Mucosa of rectum (tissue), 2 donors: ENCODE measurements at regions not wholly inside any gene's neighbourhood (a gene's known extent, or its start where the extent isn't known, plus 50 kb on each side); places are given as distances from the start of the nearest gene placed in this dataset.

Source experiments
- H3K27ac ChIP-seq, 2 donors: one replicate each; pipeline ENCODE4 v1.7.0; 2013; ENCODE audit warnings: inconsistent platforms in 2 of 2, low read depth in 2 of 2, low read length in 2 of 2
- H3K27me3 ChIP-seq, 2 donors: one replicate each; pipeline ENCODE4 v1.7.0; 2013; ENCODE audit warnings: low read length in 2 of 2; ENCODE audit not compliant: control insufficient read depth in 2 of 2, insufficient read depth in 2 of 2
- H3K36me3 ChIP-seq, 2 donors: one replicate each; pipeline ENCODE4 v1.7.0; 2013; ENCODE audit warnings: low read length in 2 of 2; ENCODE audit not compliant: control insufficient read depth in 2 of 2, insufficient read depth in 2 of 2
- H3K4me1 ChIP-seq, 2 donors: one replicate each; pipeline ENCODE4 v1.7.0; 2013; ENCODE audit warnings: low read length in 2 of 2, mild to moderate bottlenecking in 1 of 2; ENCODE audit not compliant: control insufficient read depth in 2 of 2, insufficient read depth in 2 of 2
- H3K4me3 ChIP-seq, 2 donors: one replicate each; pipeline ENCODE4 v1.7.0; 2013; ENCODE audit warnings: low read length in 2 of 2
- H3K9ac ChIP-seq, 2 donors: one replicate each; pipeline ENCODE4 v1.7.0; 2013; ENCODE audit warnings: low read length in 2 of 2, low read depth in 1 of 2, mild to moderate bottlenecking in 1 of 2
- H3K9me3 ChIP-seq, 2 donors: one replicate each; pipeline ENCODE4 v1.7.0; 2013; ENCODE audit warnings: low read length in 2 of 2; ENCODE audit not compliant: control insufficient read depth in 2 of 2
- donor health status: healthy.
- donor health status: Normal muscosa, but diverticular disease.

GRCh38 chr7:68642727-68643126 is 955.5 kb upstream of the AUTS2 start:
- Histone ChIP-seq H3K27ac (no peak overlapping the region), H3K27me3 (no peaks in the 10 kb centered on the region), H3K4me3 (no peak overlapping the region), H3K36me3 (no peaks in the 10 kb centered on the region), H3K9ac (no peak overlapping the region), H3K9me3 (no peaks in the 10 kb centered on the region), H3K4me1 (no peaks in the 10 kb centered on the region)

- no peaks in the 10 kb centered on the region for H3K9me3 ChIP-seq
- H3K27me3 ChIP-seq: peaks cover 0 to 2% of the 10 kb centered on the region in 2 donors
- H3K27ac ChIP-seq: no peak overlapping the region
- peaks cover 0 to 6% of the 10 kb centered on the region in 2 donors for H3K4me1 ChIP-seq
- H3K36me3 ChIP-seq: no peaks in the 10 kb centered on the region
- H3K9ac ChIP-seq: no peak overlapping the region
- no peak overlapping the region for H3K4me3 ChIP-seq
Measured at GRCh38 chr7:68663392-68663791, 934.9 kb upstream of the AUTS2 start.

- Histone ChIP-seq H3K36me3 (no peaks in the 10 kb centered on the region), H3K9ac (no peak overlapping the region), H3K4me1 (peaks cover 0 to 5% of the 10 kb centered on the region in 2 donors), H3K27ac (no peak overlapping the region), H3K9me3 (peaks cover 0 to 2% of the 10 kb centered on the region in 2 donors), H3K27me3 (peaks cover 0 to 2% of the 10 kb centered on the region in 2 donors), H3K4me3 (no peak overlapping the region)
Measured at GRCh38 chr7:68671046-68671445, 927.2 kb upstream of the AUTS2 start.

- Histone ChIP-seq H3K4me3 (no peak overlapping the region), H3K9ac (no peak overlapping the region), H3K27me3 (peaks cover 0 to 2% of the 10 kb centered on the region in 2 donors), H3K4me1 (no peaks in the 10 kb centered on the region), H3K27ac (no peak overlapping the region), H3K9me3 (peaks cover 0 to 2% of the 10 kb centered on the region in 2 donors), H3K36me3 (no peaks in the 10 kb centered on the region)
Measured at GRCh38 chr7:68671671-68672070, 926.6 kb upstream of the AUTS2 start.

- H3K9ac ChIP-seq: no peak overlapping the region
- H3K36me3 ChIP-seq: no peaks in the 10 kb centered on the region
- H3K4me1 ChIP-seq: no peaks in the 10 kb centered on the region
- no peak overlapping the region for H3K27ac ChIP-seq
- H3K9me3 ChIP-seq: peaks cover 0 to 2% of the 10 kb centered on the region in 2 donors
- H3K4me3 ChIP-seq: no peak overlapping the region
- H3K27me3 ChIP-seq: no peaks in the 10 kb centered on the region
Measured at GRCh38 chr7:68674826-68675225, 923.4 kb upstream of the AUTS2 start.

- no peak overlapping the region for H3K9ac ChIP-seq
- no peak overlapping the region for H3K4me3 ChIP-seq
- H3K27ac ChIP-seq: no peak overlapping the region
- no peaks in the 10 kb centered on the region for H3K36me3 ChIP-seq
- no peaks in the 10 kb centered on the region for H3K27me3 ChIP-seq
- H3K9me3 ChIP-seq: peaks cover 0 to 2% of the 10 kb centered on the region in 2 donors
- H3K4me1 ChIP-seq: no peaks in the 10 kb centered on the region
Measured at GRCh38 chr7:68676813-68677535, 921.3 kb upstream of the AUTS2 start.

GRCh38 chr7:68678196-68678595 is 920.1 kb upstream of the AUTS2 start:
- H3K36me3 ChIP-seq: no peaks in the 10 kb centered on the region
- H3K9me3 ChIP-seq: peaks cover 0 to 2% of the 10 kb centered on the region in 2 donors
- no peak overlapping the region for H3K4me3 ChIP-seq
- H3K9ac ChIP-seq: no peak overlapping the region
- no peaks in the 10 kb centered on the region for H3K4me1 ChIP-seq
- H3K27ac ChIP-seq: no peak overlapping the region
- no peaks in the 10 kb centered on the region for H3K27me3 ChIP-seq

- Histone ChIP-seq H3K4me3 (no peak overlapping the region), H3K27me3 (no peaks in the 10 kb centered on the region)
Measured at GRCh38 chr7:68679459-68680234, 918.6 kb upstream of the AUTS2 start.

GRCh38 chr7:68680235-68680872 is 917.9 kb upstream of the AUTS2 start:
- H3K27me3 ChIP-seq: no peaks in the 10 kb centered on the region
- H3K9me3 ChIP-seq: no peaks in the 10 kb centered on the region
- no peak overlapping the region for H3K4me3 ChIP-seq
- no peaks in the 10 kb centered on the region for H3K4me1 ChIP-seq
- no peak overlapping the region for H3K27ac ChIP-seq
- no peak overlapping the region for H3K9ac ChIP-seq
- no peaks in the 10 kb centered on the region for H3K36me3 ChIP-seq

More at GRCh38 chr7:68679459-68680234, 918.6 kb upstream of the AUTS2 start:
- Histone ChIP-seq H3K36me3 (no peaks in the 10 kb centered on the region), H3K9me3 (no peaks in the 10 kb centered on the region), H3K9ac (no peak overlapping the region), H3K4me1 (no peaks in the 10 kb centered on the region), H3K27ac (no peak overlapping the region)

- Histone ChIP-seq H3K9ac (no peak overlapping the region), H3K27me3 (no peaks in the 10 kb centered on the region), H3K4me3 (no peak overlapping the region), H3K36me3 (no peaks in the 10 kb centered on the region), H3K9me3 (no peaks in the 10 kb centered on the region), H3K4me1 (no peaks in the 10 kb centered on the region), H3K27ac (no peak overlapping the region)
Measured at GRCh38 chr7:68682910-68683309, 915.4 kb upstream of the AUTS2 start.
